ENCODE measurements at regions not wholly inside any gene's neighbourhood (a gene's known extent, or its start where the extent isn't known, plus 50 kb on each side); places are given as distances from the start of the nearest gene placed in this dataset.

DNA sequence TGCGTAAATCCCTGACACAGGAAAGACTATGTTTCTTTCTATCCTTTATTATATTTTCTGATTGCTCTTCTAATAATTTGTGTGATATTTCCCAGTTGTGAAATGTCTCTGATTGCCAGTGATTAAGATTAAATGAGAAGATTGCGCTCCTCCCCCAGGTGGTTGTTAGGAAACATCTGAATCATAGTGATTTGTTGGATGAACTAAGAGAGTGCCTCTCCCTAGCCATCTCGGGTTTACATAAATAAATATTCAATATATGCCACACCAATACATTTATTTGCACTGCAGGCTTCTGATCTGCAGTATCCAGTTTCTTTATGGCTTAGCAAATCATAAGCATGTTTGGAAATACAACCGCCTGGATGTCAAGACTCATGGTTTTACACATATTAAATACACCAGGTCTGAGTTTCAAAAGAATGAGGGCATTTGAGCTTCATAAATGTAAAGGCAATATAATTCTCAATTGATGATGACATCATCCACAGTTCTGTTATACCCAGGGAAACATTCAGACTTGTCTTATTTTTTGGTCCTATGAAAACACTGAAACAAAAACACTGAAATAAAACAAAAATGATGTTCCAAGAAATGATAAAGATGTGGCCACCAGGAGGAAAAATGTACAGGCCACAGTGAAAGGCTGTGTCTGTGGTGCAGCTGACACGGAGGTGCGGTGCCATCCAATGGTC lies 826.7 kb upstream of the ACVR2A start:
- H3K9me3 ChIP-seq = peaks cover 0 to 10% of the 10 kb centered on the region in 2 donors
- TF ChIP-seq CTCF (IDR thresholded peaks at IDR 0.05) = no peak
- H3K4me1 ChIP-seq = no peaks in the 10 kb centered on the region
- no peaks in the 10 kb centered on the region for H3K27me3 ChIP-seq
- DNase-seq = no peak
- H3K4me3 ChIP-seq = no peak overlapping the region
- ATAC-seq = no peak
- H3K27ac ChIP-seq = no peak overlapping the region
- intact Hi-C loops (cut with DNase I) = no loop called here
- no peaks in the 10 kb centered on the region for H3K36me3 ChIP-seq

DNA sequence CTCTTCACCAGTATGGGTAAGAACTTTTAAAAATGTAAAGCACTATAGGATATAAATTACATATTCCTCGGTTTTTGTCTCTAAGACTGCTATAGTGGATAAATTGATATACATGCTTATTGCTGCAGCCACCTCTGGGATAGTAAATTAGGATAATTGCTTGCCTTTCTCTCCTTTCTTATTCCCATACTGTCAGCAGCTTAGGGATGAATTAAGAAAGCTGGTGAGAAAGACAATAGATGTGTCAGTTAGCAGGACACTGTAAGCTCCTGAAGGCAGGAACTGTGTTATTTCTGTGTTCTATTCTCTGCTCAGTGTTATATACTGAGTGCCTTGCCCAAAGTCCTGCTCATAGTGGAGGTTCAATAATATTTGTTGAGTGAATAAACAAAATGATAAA lies 828.6 kb upstream of the ACVR2A start:
- no peaks in the 10 kb centered on the region for H3K4me1 ChIP-seq
- H3K27me3 ChIP-seq = no peaks in the 10 kb centered on the region
- TF ChIP-seq CTCF (IDR thresholded peaks at IDR 0.05) = no peak
- H3K27ac ChIP-seq = no peak overlapping the region
- no peak for ATAC-seq
- no peaks in the 10 kb centered on the region for H3K36me3 ChIP-seq
- H3K4me3 ChIP-seq = no peak overlapping the region
- DNase-seq = no peak
- intact Hi-C loops (cut with DNase I) = no loop called here
- H3K9me3 ChIP-seq = no peaks in the 10 kb centered on the region

DNA sequence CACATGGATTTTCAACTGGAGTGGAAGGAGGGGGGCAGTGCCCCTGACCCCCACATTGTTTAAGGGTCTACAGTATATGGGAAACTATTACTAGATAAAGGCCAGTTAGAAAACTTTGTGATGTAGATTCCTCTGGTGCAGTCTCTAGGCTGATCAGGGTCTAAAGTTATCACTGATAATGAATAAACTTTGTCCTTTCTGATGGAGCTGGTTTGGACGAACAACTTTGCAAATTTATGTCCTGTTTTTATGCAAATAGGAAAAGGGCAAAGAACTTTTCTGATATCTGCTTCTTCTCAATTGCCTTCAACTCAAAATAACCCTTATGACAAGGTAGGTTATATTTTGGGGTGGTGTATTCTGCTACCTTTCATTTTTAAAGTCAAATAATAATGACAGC lies 829.2 kb upstream of the ACVR2A start:
- ATAC-seq (no peak), DNase-seq (no peak)
- no peak overlapping the region for H3K27ac ChIP-seq
- H3K4me1 ChIP-seq = no peaks in the 10 kb centered on the region
- H3K4me3 ChIP-seq = no peak overlapping the region
- H3K9me3 ChIP-seq = no peaks in the 10 kb centered on the region
- intact Hi-C loops (cut with DNase I) = no loop called here
- no peaks in the 10 kb centered on the region for H3K27me3 ChIP-seq
- H3K36me3 ChIP-seq = no peaks in the 10 kb centered on the region
- TF ChIP-seq CTCF (IDR thresholded peaks at IDR 0.05) = no peak

DNA sequence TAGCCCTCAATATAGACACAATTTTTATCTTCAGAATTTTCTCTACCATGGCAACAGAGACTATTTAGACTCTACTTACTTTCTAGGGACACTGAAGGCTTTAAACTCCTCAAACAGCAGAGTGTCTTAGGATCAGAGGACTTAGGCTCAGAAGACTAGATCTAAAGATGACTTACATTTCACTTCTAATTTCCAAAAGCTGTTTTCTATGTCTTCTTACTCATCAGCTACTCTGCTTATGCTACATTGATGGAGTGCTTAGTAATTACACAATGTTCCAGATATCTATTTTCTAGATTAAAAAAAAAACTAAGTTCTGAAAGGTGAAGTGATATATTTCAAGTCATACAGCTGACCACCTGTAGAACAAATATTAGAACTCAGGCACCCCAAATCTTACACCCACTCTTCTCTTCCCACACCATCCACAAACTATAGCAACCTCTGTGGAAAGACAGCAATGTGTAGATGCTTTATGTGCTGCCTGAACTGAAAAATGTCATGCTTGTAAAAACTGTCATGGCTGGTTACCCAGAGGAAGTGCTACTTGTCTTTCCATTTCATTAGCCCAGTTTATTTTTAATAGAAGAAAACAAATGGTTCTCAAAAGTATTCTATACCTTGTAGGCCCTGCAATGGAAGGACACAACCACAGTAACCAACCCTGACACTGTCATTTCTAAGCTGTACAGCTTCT lies 831.0 kb upstream of the ACVR2A start:
- no peaks in the 10 kb centered on the region for H3K9me3 ChIP-seq
- H3K4me1 ChIP-seq = no peaks in the 10 kb centered on the region
- H3K4me3 ChIP-seq = no peak overlapping the region
- H3K27ac ChIP-seq = no peak overlapping the region
- no peaks in the 10 kb centered on the region for H3K27me3 ChIP-seq
- ATAC-seq = no peak
- intact Hi-C loops (cut with DNase I) = no loop called here
- no peaks in the 10 kb centered on the region for H3K36me3 ChIP-seq
- TF ChIP-seq CTCF (IDR thresholded peaks at IDR 0.05) = no peak
- DNase-seq = no peak

DNA sequence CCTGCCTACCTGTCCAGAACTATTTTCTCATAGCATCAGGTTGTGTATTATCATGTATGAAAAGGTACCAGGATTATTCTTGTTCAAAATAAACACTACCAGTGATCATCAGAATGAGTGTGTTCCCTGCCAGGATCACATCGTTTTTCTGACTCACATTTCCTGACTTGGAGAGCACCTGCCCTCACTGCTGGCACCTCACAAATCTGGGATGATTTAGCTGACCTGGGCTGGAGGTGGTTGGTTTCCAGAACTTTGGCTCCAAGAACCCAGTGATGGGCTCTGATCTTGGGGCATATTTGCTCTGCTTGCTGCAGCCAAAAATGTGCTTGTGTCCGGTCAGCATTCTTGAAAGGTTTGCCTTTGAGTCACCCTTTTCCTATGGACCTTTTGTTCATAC lies 836.3 kb upstream of the ACVR2A start:
- no peaks in the 10 kb centered on the region for H3K36me3 ChIP-seq
- DNase-seq (no peak), ATAC-seq (no peak)
- no peaks in the 10 kb centered on the region for H3K4me1 ChIP-seq
- no peak for TF ChIP-seq CTCF (IDR thresholded peaks at IDR 0.05)
- intact Hi-C loops (cut with DNase I) = no loop called here
- no peaks in the 10 kb centered on the region for H3K9me3 ChIP-seq
- H3K4me3 ChIP-seq = no peak overlapping the region
- no peak overlapping the region for H3K27ac ChIP-seq
- H3K27me3 ChIP-seq = no peaks in the 10 kb centered on the region

Data from left lung (tissue), 4 donors.